HG03342 (cell line): ENCODE measurements at regions not wholly inside any gene's neighbourhood (a gene's known extent, or its start where the extent isn't known, plus 50 kb on each side); places are given as distances from the start of the nearest gene placed in this dataset.

Experiments
- ATAC-seq: cut with Tn5 transposase; IDR thresholded peaks from one replicate; pipeline ENCODE4 v1.9.1; 2021; ENCODE audit warnings: mild to moderate bottlenecking, moderate library complexity; ENCODE audit not compliant: unreplicated experiment

- no peak for ATAC-seq
Observed at GRCh38 chr17:72403713-72404209, 282.9 kb downstream of the SOX9 start.

GRCh38 chr17:72404872-72405271 is 284.1 kb downstream of the SOX9 start:
- ATAC-seq, result no peak

GRCh38 chr17:72405662-72406230 is 284.9 kb downstream of the SOX9 start:
- no peak for ATAC-seq

GRCh38 chr17:72406498-72406897 is 285.7 kb downstream of the SOX9 start:
- no peak for ATAC-seq

- ATAC-seq, result peak; percentile 87
Observed at GRCh38 chr17:72407336-72407909, 286.6 kb downstream of the SOX9 start.

- ATAC-seq, result peak; percentile 9
Observed at GRCh38 chr17:72407931-72408330, 287.1 kb downstream of the SOX9 start.

GRCh38 chr17:72408641-72409040 is 287.8 kb downstream of the SOX9 start:
- no peak for ATAC-seq

- ATAC-seq, result peak; percentile 27
Observed at GRCh38 chr17:72409405-72410002, 288.7 kb downstream of the SOX9 start.

- no peak for ATAC-seq
Observed at GRCh38 chr17:72411124-72411563, 290.3 kb downstream of the SOX9 start.

- no peak for ATAC-seq
Observed at GRCh38 chr17:72412650-72413076, 291.8 kb downstream of the SOX9 start.

GRCh38 chr17:72413077-72414031 is 292.5 kb downstream of the SOX9 start:
- no peak for ATAC-seq

- ATAC-seq, result no peak
Observed at GRCh38 chr17:72414032-72414396, 293.2 kb downstream of the SOX9 start.

GRCh38 chr17:72414967-72415853 is 294.4 kb downstream of the SOX9 start:
- no peak for ATAC-seq

- no peak for ATAC-seq
Observed at GRCh38 chr17:72416054-72416675, 295.3 kb downstream of the SOX9 start.

GRCh38 chr17:72416905-72417304 is 296.1 kb downstream of the SOX9 start:
- ATAC-seq, result no peak

GRCh38 chr17:72417627-72418026 is 296.8 kb downstream of the SOX9 start:
- no peak for ATAC-seq

- peak; percentile 43 for ATAC-seq
Observed at GRCh38 chr17:72419866-72420774, 299.3 kb downstream of the SOX9 start.

- ATAC-seq, result no peak
Observed at GRCh38 chr17:72420775-72421127, 299.9 kb downstream of the SOX9 start.
